Dermis blood vessel endothelial cell (primary cell): ENCODE measurements at regions not wholly inside any gene's neighbourhood (a gene's known extent, or its start where the extent isn't known, plus 50 kb on each side); places are given as distances from the start of the nearest gene placed in this dataset.
"Not testable (repeated sequence)": the region's sequence is repeated elsewhere in the genome, so short reads cannot be mapped to it uniquely, and the experiment has no call there.

Source experiments
- DNase-seq: peaks from one replicate; pipeline ENCODE4 v3.0.0; 2010

DNA sequence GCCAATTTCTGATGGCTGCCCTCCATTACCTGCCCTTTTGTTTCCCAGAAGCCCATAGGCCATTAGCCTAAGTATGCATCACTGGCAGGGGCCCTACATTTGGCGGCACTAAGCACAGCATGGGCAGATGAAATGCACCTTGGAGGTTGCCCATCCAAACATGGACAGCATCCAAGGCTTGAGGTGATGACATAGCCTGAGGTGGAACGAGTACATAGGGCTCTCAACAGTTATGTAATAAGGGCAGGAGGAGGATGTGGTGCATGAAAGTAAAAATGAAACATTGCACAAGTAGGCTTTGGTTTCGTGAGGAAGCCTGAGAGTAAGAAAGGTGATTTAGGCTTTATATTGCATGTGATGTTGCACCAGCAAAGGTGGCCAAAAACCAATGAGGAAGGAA lies 148.1 kb downstream of the FAM76B start:
- no peak for DNase-seq

DNA sequence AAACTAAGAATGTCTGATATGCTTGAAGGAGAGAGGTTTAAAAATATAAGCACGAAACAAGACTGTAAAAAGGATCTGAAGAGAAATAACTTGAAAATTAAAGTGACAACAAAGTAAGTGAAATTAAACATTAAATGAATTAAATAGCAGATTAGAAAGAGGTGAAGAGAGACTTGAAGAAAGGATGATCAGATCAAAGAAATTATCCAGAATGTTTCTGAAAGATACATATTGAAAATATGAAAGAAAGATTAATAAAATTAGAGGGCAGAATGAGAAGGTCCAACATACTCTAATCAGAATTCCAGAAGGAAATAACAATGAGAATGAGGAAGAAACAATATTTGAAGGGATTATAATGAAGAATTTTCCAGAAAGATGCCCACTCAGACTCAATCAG lies 151.1 kb downstream of the FAM76B start:
- DNase-seq = no peak

DNA sequence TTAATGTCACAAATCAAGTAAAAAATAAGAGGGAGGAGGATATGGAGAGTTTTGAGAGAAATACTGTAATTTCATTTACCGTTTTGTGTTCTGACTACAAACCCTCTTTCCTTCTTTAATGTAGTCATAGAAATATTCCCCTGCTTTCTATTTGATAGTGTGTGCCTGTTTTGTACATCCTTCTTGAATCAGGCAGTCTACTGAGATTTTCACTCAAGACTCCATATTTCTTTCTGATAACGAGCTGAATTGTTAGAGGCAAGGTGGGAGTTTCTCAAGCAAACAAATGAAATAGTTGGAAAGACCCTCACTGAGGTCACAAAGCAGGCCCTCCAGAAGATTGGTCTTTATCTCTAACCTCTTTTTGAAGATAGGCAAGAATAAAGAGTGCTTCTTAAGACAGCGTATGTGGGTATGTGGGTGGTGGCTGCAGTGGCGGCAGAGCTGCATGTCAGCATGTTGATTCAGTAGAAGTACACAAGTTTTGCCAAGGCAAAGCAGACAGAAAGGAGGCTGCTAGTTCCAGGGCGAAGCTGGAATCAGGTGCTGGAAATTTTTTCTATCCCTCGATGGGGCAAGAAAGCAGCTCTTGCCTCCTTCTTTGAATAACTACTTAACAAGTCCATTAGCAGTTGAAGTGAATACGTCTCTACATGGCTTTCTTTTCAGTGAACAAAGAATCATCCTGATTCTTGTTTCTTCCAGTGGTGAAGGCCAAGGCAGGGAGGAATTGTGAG lies 164.2 kb downstream of the FAM76B start:
- DNase-seq = no peak

DNA sequence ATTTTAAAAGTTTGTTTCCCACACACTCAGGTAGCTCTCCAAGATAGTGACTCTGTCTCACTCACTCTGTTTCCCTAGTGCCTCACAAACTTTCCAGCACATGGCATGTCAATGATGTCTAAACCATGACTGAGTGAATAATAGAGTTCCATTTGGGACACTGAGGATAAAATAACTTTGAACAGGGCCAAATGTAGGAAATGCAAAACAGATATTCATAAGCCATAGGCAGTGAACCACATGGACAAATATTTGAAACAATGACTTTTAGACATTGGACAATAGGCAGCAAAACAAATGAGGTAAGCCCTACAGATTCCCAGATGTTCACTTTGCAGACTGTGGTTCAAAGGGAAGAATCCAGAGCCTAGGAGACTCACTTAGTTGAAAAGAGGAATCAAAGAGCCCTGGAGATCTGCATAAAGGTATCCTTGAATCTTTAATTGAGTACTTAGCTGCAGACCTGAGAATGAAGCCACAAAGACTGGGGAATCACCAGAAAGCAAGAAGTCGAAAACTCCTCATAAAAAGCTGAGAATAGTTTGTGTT lies 173.3 kb downstream of the FAM76B start:
- DNase-seq = no peak

DNA sequence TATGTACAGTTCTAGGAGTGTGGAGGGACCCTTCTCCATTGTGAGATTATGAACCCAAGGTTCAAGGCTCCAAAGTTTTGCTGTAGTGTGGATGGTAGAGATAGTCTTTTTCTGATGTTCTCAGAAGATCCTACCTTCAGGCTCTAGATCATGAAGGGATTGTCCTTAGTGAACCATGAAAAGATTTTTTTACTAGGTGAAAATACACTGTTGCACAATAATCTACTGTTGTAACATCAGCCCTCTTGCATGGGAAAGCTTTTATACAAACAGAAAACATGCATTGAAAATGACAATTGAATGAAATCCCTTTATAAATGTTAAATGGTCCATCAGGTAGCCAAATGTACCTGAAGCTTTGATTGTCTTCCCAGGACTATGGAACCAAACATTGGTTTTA lies 177.8 kb downstream of the FAM76B start:
- no peak for DNase-seq

DNA sequence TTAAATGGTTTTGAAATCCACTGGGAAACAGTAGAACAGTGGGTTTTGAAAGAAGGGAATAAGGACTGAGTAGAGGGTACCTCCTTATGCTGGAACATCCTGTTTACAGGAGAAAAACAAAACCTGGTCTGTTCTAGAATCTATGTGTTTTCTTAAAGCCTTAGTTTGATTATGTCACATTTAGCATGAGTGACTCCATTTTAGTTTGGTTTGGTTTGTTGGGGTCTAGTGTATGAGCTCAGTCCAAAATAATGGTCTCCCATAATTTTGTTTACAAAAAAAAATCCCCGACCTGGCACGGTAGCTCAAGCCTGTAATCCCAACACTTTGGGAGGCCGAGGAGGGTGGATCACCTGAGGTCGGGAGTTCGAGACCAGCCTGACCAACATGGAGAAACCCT lies 179.4 kb downstream of the FAM76B start:
- not testable (repeated sequence) for DNase-seq

DNA sequence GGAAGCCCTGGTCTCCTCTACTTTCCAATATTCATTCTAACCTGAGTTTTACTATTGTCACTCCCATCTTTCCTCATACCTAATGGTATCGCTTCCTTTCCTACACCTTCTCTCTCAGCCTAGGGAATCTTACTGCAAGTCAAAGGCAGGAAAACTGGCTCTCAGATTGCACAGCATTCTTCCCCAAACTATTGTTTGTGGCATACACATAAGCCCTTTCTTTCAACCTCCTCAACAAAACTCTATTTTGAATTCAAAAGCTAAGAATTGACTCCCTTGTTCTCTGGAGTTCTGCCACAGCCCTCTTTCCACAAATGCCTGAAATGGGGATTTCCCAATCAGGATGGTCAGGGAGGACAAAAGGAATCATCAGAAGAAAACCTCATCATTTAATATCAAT lies 181.5 kb downstream of the FAM76B start:
- no peak for DNase-seq

DNA sequence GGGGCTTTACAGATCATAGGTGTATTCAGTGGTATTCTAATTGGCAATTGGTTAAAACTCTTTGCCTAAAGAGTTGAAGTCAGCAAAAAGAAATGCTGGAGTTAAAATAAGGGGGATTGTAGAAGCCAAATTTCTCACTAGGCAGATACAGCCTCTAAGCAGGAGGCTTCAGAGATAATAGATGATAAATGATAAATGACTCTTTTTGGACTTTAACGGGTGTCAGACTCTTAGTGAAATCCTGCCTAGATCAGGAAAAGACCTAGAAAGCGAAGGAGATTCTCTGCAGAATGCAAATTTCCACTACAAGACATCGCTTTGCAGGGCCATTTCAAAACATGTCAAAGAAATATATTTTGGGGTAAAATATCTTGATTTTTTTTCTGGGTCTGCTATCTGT lies 182.8 kb downstream of the FAM76B start:
- no peak for DNase-seq

DNA sequence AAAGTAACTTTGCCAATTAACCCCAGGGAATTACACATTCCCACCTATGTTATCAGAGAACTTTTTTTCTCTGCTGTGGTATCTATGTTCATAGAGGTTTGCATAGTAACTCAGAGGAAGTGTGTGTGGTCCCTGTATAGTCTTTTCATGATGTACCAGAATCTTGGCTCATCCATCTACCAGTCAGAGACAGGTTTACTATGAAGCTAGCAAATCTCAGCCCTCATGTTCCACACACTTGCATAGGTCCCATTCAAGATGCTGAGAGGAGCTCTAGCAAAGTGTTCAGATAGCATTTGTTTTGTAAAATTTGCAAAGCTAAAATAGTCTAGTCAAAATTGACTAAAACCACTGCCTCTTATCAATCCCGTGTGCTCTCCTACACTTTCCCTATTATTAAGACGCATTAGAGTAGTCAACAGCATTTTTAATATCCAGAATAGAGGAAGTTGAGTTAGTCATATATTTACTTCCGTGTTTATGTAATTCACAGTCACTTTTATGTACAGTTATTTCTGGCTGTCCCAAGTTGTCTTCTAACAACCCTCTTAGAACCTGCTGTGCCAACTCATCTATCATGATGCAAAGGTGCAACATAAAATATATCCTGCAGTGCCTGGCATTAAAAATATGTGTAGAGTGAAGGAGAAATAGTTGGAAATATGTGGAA lies 184.2 kb downstream of the FAM76B start:
- DNase-seq = no peak

DNA sequence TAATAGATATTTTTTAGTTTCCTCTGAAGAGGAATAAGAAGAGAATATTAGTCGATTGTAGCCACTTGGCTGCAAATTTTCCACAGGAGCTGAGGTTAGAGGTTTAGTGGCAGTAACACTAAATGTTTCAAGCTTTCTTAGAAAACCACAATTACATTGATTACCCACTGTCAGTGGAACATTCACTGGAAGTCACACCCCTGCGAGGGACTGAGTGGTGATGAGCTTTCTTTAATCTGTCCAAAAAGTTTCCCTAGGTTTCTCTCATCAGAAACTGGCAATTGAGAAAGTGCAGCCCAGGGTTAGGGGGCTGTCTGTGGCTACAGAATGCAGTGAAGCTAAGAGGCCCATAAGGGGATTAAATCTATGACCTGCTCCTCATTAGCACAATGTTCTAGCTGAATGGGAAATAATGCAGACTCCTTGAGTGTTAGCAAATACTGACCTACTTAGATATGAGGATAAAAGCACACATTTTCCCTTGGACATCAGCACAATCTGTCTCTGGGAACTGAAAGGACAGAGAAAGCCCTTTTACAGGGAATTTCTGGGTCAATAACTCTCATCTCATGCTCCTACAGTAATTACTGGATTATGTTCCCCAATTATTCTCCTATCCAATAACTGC lies 189.5 kb downstream of the FAM76B start:
- no peak for DNase-seq

DNA sequence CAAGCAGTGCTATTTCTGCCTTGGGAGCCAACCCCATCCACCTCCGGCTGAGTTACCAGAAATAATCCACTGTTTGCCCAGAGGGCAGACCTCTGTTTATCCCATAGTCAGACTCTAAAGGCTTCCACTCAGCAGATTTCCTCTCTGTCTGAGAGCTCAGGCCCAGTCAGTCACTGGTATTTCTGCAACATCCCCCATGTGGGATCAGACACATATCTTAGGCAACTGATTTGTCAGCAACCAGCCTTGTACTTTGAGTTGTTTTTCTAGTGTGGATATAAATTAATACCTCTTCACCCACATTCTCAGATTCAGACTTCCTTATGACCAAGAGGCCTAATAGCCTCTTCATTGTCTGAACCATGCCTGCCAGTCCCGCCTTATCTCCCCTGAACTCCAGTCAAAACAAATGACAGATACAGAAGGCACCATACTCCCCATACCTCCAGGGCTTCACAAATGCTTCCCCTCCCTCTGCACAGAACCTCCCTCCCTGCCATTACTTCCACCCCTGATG lies 193.6 kb downstream of the FAM76B start:
- no peak for DNase-seq

DNA sequence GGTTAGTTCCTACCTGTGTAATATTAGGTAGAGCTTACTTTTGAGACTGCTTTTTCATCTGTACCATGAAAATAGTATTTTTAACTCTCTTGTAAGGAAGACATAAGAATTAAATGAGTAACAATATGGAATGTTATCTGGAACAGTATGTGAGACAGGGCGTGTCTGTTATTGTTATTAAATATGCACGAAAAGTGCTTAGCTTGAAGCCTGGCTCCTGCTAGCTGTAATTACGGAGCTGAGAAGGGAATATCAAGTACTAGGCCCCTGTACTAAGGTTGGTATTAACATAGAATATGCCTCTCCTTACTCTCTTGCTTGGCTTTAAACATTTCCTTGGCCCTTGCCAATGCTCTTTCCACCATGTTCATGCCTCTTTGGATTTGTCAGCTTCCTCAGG lies 194.0 kb downstream of the FAM76B start:
- no peak for DNase-seq

DNA sequence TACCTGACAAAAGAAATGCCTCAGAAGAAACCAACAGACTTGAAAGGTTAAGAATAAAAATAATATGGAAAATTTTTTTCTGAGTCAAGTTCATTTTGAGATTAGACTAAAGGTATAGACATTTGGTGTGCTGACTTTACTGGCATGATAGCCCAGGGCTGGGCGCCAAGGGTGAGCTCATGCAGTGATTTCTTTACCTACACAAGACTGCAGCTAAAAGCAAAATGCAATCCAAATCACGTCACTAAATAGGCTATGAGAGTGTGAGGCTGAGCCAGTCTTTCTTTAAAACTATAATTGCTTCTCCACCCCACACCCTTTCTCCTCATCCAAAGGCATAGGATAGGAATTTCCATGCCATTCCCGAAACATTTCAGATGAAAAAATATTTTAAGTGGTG lies 196.5 kb downstream of the FAM76B start:
- DNase-seq = no peak

DNA sequence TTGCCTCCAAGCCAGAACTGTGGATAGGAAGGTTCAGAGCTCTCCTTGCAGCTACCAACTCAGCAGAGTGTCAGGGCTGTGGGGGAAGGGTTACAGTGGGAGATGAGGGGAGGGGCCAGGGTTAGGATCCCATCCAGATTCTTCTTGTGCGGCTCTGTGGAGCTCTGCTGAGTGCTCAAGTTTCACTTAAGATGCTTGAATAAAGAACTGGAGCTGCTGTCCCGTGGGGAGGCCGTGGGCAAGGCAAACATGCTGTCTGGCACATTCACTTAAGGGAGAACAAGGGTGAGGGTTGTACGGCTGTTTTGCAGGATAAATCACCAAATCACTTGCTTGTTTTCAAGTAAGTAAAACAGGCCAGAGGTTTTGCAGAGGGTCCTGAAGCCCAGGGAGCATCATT lies 197.1 kb downstream of the FAM76B start:
- DNase-seq = no peak

DNA sequence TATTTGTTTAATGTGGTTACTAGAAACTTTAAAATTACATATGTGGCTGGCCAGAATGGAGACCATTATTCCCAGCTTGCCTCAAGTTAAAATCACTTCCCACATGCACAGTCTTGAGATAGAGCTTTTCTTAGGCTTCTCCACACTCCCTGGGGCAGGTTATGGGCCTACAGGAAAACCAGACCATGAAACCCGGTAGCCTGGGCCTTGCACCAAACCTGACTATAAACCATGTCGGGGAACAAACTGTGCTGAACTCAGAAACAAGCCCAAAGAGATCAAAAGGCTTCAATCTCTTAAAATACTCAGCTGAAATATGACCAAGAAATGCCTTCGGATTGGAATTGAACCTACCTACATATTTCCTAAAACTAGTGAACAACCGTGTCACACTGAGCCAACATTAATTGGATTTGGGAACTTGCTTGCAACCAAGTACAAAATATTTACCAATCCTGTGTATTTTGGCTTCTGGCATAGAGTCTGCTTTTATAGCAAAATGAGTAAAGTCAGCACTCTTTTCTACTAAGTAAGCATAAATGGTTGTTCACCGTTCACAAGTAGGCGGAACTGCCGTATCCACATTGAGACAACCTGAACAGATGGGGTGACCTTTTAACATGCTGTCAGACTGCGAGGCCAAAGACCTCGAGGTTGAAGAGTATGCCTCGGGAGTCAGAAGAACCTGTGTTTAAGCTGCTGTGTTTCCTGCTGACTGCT lies 199.5 kb downstream of the FAM76B start:
- no peak for DNase-seq

DNA sequence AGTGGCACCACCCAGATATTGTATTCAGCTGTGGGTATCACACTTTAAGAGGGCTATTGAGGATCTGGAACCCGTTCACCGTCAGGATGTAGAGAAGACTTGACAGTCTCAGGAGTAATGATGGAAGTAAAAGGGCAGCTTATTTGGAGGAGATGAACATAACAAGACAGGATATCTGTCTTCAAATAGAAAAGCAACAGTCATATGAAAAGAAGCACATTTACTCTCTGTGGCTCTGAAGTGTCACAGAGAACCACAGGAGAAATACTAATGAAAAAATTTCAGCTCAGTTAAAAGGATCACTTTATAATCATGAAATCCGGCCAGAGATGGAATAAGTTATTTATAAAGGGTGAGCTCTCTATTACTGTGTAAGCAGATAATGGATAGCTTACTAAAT lies 200.8 kb downstream of the FAM76B start:
- DNase-seq = no peak

DNA sequence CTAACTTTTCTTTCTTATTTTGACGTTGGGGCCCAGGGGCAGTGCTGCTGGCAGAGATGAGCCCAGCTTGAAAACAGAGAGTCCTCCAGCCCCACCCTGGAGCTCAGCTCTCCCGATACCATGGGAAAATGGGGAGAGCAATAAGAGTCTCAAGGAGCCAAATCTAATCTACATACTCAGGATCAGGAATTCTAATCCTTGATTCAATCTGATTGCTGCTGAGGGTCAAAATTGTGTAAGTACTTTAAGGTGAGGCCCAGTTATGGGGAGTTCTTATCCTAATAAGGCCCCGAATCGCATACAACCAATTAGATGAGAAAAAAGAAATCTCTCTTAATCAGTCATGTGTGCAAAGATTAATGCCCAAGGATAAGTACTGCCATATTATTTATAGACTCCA lies 202.9 kb downstream of the FAM76B start:
- no peak for DNase-seq

DNA sequence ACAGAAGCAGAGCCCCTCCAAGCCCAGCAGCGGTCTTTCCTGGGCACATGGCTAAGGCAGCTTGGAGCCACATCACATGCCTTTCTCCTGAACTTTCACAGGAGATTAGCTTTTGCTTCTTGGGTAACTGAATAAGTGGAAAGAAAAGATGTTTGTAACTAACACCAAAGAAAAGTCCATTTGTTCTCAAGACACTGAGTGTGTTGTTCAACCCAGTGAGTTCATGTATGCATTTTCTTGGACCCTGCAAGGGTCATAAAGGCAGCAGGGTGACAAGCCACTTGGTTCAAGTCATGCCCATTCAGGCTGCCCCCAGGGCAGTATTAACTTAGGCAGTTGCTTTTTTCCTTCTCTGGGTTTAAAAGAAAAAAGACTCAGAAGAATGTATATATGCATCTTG lies 203.4 kb downstream of the FAM76B start:
- DNase-seq = no peak

DNA sequence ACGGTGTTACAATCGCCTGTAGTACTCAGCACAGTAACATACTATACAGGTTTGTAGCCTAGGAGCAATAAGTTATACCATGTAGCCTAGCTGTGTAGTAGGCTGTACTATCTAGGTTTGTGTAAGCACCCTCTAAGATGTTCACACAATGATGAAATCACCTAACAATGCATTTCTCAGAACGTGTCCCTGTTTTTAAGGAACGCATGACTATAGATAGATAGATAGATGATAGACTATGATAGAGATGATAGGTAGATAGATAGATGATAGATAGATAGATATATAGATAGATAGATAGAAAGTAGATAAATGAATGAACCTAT lies 203.9 kb downstream of the FAM76B start:
- DNase-seq = no peak

DNA sequence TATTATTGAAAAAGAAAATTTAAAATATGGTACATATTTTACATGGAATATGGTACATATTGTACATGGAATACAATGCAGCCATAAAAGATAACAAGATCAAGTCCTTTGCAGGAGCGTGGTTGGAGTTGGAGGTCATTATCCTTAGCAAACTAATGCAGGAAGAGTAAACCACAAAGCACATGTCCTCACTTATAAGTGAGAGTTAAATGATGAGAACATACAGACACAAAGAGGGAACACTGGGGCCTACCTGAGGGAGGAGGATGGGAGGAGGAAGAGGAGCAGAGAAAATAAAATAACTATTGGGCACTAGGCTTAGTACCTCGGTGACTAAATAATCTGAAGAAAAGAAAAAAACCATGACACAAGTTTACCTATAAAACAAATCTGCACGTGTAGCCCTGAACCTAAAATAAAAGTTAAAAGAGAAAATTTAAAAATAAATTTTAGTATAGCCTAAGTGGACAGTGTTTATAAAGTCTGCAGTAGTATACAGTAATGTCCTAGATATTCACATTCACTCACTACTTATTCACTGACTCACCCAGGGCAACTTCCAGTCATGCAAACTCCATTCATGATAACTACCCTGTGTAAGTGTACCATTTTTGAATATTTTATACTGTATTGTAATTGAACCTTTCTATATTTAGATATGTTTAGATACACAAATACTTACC lies 204.4 kb downstream of the FAM76B start:
- DNase-seq = no peak

DNA sequence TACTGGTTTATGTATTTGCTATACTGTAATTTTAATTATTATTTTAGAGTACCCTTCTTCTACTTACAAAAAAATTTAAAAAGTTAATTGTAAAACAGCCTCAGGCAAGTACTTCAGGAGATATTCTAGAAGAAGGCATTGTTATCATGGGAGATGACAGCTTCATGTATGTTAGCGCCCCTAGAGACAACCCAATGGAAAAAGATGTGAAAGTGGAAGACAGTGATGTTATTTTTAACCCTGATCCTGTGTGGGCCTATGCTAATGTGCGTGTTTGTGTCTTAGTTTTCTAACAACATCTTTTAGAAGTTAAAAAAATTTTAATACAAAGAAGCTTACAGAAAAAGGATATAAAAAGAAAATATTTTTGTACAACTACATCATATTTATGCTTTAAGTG lies 205.0 kb downstream of the FAM76B start:
- DNase-seq = no peak

DNA sequence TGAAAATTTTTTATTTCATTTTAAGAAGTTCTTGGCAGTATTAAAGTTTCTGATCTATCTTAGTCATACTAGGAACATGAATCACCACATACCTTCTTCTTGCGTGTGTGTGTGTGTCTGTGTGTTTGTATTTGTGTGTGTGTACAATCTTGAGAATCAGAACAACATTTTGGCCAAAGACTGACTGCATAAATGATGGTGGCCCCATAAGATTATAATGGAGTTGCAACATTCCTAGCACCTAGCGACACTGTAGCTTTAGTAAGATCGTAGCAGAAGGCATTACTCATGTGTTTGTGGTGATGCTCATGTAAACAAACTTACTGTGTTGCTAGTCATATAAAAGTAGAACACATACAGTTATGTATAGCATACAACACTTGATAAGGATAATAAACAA lies 205.4 kb downstream of the FAM76B start:
- no peak for DNase-seq
